Upper lobe of right lung (tissue), 1 donor: ENCODE measurements at regions not wholly inside any gene's neighbourhood (a gene's known extent, or its start where the extent isn't known, plus 50 kb on each side); places are given as distances from the start of the nearest gene placed in this dataset.
"Not testable (repeated sequence)": the region's sequence is repeated elsewhere in the genome, so short reads cannot be mapped to it uniquely, and the experiment has no call there.

Source experiments
- ATAC-seq: fragments of 200-7000 bp; cut with Tn5 transposase; one replicate; pipeline ENCODE4 v1.9.1; 2020; ENCODE audit warnings: mild to moderate bottlenecking, moderate library complexity
- DNase-seq: peaks from one replicate; pipeline ENCODE4 v3.0.0-alpha.2; 2020
- H3K27ac ChIP-seq: fragments of 200-600 bp; one replicate; pipeline ENCODE4 v1.8.0; 2022
- H3K27me3 ChIP-seq: fragments of 200-600 bp; one replicate; pipeline ENCODE4 v1.8.0; 2022; ENCODE audit warnings: mild to moderate bottlenecking
- H3K36me3 ChIP-seq: fragments of 200-600 bp; one replicate; pipeline ENCODE4 v1.8.0; 2022
- H3K4me1 ChIP-seq: fragments of 200-600 bp; one replicate; pipeline ENCODE4 v1.8.0; 2022
- H3K4me3 ChIP-seq: fragments of 200-600 bp; one replicate; pipeline ENCODE4 v1.8.0; 2022; ENCODE audit warnings: mild to moderate bottlenecking
- H3K9me3 ChIP-seq: fragments of 200-600 bp; one replicate; pipeline ENCODE4 v1.8.0; 2022
- CTCF ChIP-seq: fragments of 200-600 bp; IDR thresholded peaks from one replicate; pipeline ENCODE4 v1.8.0; 2022; ENCODE audit warnings: antibody characterized with exemption
- intact Hi-C: fragments of 100-400 bp; cut with DNase I; formaldehyde crosslinking; loops from one replicate; pipeline ENCODE4 v1.11.0; 2022
- donor health status: DM: no; HTN: yes; CAD: no; lungs with severe emphysema.

GRCh38 chr20:30312220-30312619 is 945.2 kb upstream of the DEFB115 start:
- not testable (repeated sequence) for H3K27me3 ChIP-seq

GRCh38 chr20:30313660-30314059 is 943.8 kb upstream of the DEFB115 start:
- H3K4me1 ChIP-seq, intact Hi-C loops, H3K36me3 ChIP-seq, DNase-seq, H3K4me3 ChIP-seq, H3K9me3 ChIP-seq, H3K27ac ChIP-seq, ATAC-seq: not testable (repeated sequence)
- H3K27me3 ChIP-seq, result peaks cover 13% of the 10 kb centered on the region

More at GRCh38 chr20:30312220-30312619, 945.2 kb upstream of the DEFB115 start:
- H3K36me3 ChIP-seq, H3K4me1 ChIP-seq, DNase-seq, H3K4me3 ChIP-seq, H3K9me3 ChIP-seq, ATAC-seq, H3K27ac ChIP-seq, intact Hi-C loops: not testable (repeated sequence)

GRCh38 chr20:30316063-30316462 is 941.4 kb upstream of the DEFB115 start:
- intact Hi-C loops, H3K27ac ChIP-seq, ATAC-seq, DNase-seq, H3K4me1 ChIP-seq, H3K4me3 ChIP-seq, H3K9me3 ChIP-seq, H3K36me3 ChIP-seq: not testable (repeated sequence)
- peaks cover 13% of the 10 kb centered on the region for H3K27me3 ChIP-seq

GRCh38 chr20:30316532-30317299 is 940.7 kb upstream of the DEFB115 start:
- intact Hi-C loops, DNase-seq, H3K9me3 ChIP-seq, ATAC-seq, H3K27ac ChIP-seq, H3K36me3 ChIP-seq, H3K4me1 ChIP-seq, H3K4me3 ChIP-seq: not testable (repeated sequence)
- H3K27me3 ChIP-seq, result peaks cover 13% of the 10 kb centered on the region

- not testable (repeated sequence) for H3K27ac ChIP-seq
Measured at GRCh38 chr20:30333744-30334143, 923.7 kb upstream of the DEFB115 start.

GRCh38 chr20:30337556-30337955 is 919.9 kb upstream of the DEFB115 start:
- H3K36me3 ChIP-seq, H3K4me3 ChIP-seq, H3K27ac ChIP-seq, intact Hi-C loops, H3K4me1 ChIP-seq, H3K9me3 ChIP-seq, DNase-seq, H3K27me3 ChIP-seq, ATAC-seq: not testable (repeated sequence)

More at GRCh38 chr20:30333744-30334143, 923.7 kb upstream of the DEFB115 start:
- H3K36me3 ChIP-seq, H3K9me3 ChIP-seq, DNase-seq, ATAC-seq, H3K4me3 ChIP-seq, H3K27me3 ChIP-seq, H3K4me1 ChIP-seq, intact Hi-C loops: not testable (repeated sequence)

- H3K4me1 ChIP-seq, H3K9me3 ChIP-seq, H3K4me3 ChIP-seq, H3K27me3 ChIP-seq, ATAC-seq, H3K36me3 ChIP-seq, DNase-seq, intact Hi-C loops, H3K27ac ChIP-seq: not testable (repeated sequence)
- peak; percentile 18 for TF ChIP-seq CTCF
Measured at GRCh38 chr20:30348932-30349331, 908.5 kb upstream of the DEFB115 start.

GRCh38 chr20:30356854-30357467 is 900.5 kb upstream of the DEFB115 start:
- intact Hi-C loops, ATAC-seq, H3K4me3 ChIP-seq, H3K27ac ChIP-seq, H3K9me3 ChIP-seq, H3K36me3 ChIP-seq, H3K27me3 ChIP-seq, H3K4me1 ChIP-seq, DNase-seq: not testable (repeated sequence)
- peak; percentile 76 for TF ChIP-seq CTCF

GRCh38 chr20:30361756-30362155 is 895.7 kb upstream of the DEFB115 start:
- H3K4me1 ChIP-seq, H3K36me3 ChIP-seq, ATAC-seq, H3K27me3 ChIP-seq, intact Hi-C loops, DNase-seq, H3K27ac ChIP-seq, H3K9me3 ChIP-seq, H3K4me3 ChIP-seq: not testable (repeated sequence)

GRCh38 chr20:30376430-30376766 is 881.1 kb upstream of the DEFB115 start:
- intact Hi-C loops, DNase-seq, H3K27me3 ChIP-seq, H3K36me3 ChIP-seq, H3K9me3 ChIP-seq, ATAC-seq, H3K4me1 ChIP-seq: not testable (repeated sequence)
- Histone ChIP-seq H3K27ac (peak overlapping the region; percentile 78), H3K4me3 (peak overlapping the region; percentile 91)
